Panc1 (cell line): ENCODE measurements at regions not wholly inside any gene's neighbourhood (a gene's known extent, or its start where the extent isn't known, plus 50 kb on each side); places are given as distances from the start of the nearest gene placed in this dataset.

Experiments used
- CTCF ChIP-seq: fragments of 450-650 bp; IDR thresholded peaks from 2 replicates; pipeline ENCODE4 v1.5.1; 2017; ENCODE audit warnings: mild to moderate bottlenecking
- POLR2AphosphoS5 ChIP-seq: IDR thresholded peaks from 2 replicates; pipeline ENCODE4 v1.6.1; 2012; ENCODE audit warnings: mild to moderate bottlenecking, low read depth, low read length, moderate library complexity

- TF ChIP-seq CTCF: no peak
- TF ChIP-seq POLR2AphosphoS5: no peak
These were observed 699.9 kb downstream of the MATN1 start for GRCh38 chr1:30023339-30024022.
